Skeletal muscle satellite cell (primary cell): ENCODE measurements at regions not wholly inside any gene's neighbourhood (a gene's known extent, or its start where the extent isn't known, plus 50 kb on each side); places are given as distances from the start of the nearest gene placed in this dataset.

Experiments
- H3K27me3 ChIP-seq: 2 replicates; pipeline ENCODE4 v1.7.0; 2013; ENCODE audit warnings: low read length; ENCODE audit not compliant: control insufficient read depth, insufficient read depth
- H3K36me3 ChIP-seq: 2 replicates; pipeline ENCODE4 v1.7.0; 2013; ENCODE audit warnings: mild to moderate bottlenecking, control low read depth, low read length; ENCODE audit not compliant: insufficient read depth
- H3K4me1 ChIP-seq: 2 replicates; pipeline ENCODE4 v1.7.0; 2013; ENCODE audit warnings: low read length; ENCODE audit not compliant: control insufficient read depth, insufficient read depth
- H3K4me2 ChIP-seq: 2 replicates; pipeline ENCODE4 v1.7.0; 2013; ENCODE audit warnings: mild to moderate bottlenecking, low read length
- H3K4me3 ChIP-seq: 2 replicates; pipeline ENCODE4 v1.7.0; 2013; ENCODE audit warnings: low read length
- H3K9ac ChIP-seq: 2 replicates; pipeline ENCODE4 v1.7.0; 2013; ENCODE audit warnings: mild to moderate bottlenecking, low read depth, low read length, moderate library complexity
- H3K9me3 ChIP-seq: replicated peaks from 2 replicates; pipeline ENCODE4 v1.7.0; 2013; ENCODE audit warnings: mild to moderate bottlenecking, control low read depth, low read length

DNA sequence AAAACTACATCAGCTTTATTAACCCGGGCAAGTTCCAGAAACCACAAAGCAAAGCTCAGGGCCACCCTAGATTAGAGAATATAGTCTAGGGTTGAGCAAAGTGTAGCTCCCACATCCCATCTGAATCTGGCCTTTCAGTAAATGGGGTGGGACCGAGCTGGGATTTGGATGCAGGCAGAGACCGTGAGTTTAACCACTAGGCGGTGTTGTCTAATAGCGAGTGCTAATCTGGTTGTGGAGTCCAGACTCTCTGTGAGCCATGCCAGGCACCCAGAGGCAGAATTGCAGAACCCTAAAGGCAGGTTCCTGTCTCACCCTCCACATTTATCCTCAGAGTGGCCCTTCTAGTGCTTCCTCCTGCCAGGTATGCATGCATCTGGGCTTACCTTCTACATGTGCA lies 435.9 kb downstream of the TSN start:
- no peak overlapping the region for H3K4me3 ChIP-seq
- no peak overlapping the region for H3K4me2 ChIP-seq

DNA sequence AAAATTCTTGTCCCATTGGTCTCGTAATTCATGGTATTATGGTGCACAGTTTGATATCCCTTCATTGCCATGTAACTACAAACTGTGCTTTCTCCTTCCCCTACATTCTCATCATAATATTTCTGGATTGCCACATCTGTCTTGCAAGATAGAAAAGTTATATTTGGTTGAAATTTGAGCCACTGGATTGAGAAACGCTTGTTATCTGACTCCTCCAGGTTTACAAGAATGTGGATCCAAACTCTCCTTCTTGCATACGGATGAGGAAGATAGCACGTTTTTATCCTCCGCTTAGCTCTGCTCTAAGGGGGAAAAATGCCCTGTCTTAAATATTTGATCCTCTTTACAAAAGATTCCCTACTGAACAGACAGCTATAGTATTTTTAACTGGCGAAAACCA lies 438.2 kb downstream of the TSN start:
- H3K4me3 ChIP-seq, result no peak overlapping the region
- no peaks in the 10 kb centered on the region for H3K36me3 ChIP-seq
- no peak overlapping the region for H3K9ac ChIP-seq
- no peaks in the 10 kb centered on the region for H3K27me3 ChIP-seq
- no peak overlapping the region for H3K4me2 ChIP-seq
- H3K4me1 ChIP-seq, result no peaks in the 10 kb centered on the region
- no peaks in the 10 kb centered on the region for H3K9me3 ChIP-seq

More for the DNA sequence above, 435.9 kb downstream of the TSN start:
- Histone ChIP-seq H3K27me3 (no peaks in the 10 kb centered on the region), H3K9me3 (no peaks in the 10 kb centered on the region), H3K9ac (no peak overlapping the region), H3K4me1 (no peaks in the 10 kb centered on the region), H3K36me3 (no peaks in the 10 kb centered on the region)

DNA sequence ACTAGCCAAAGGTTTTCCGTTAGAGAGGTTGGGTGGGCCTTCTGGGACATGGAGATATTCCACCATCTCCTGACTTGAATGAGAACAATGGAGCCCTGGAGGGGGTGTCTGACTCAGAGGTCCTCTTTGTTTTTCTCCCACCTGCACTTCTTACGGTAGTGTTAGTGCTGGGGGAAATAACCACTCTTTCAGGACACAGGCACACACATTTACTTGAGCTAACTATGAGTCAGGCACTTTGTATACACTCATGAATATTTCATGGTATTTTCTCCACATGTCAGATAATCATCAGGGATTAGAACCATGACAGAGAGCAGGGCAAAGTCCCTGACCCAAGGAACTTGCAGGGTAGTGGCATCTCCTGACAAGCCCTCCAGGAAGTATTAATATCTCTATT lies 439.1 kb downstream of the TSN start:
- H3K4me3 ChIP-seq, result no peak overlapping the region
- no peaks in the 10 kb centered on the region for H3K4me1 ChIP-seq
- H3K4me2 ChIP-seq, result no peak overlapping the region
- H3K27me3 ChIP-seq, result no peaks in the 10 kb centered on the region
- H3K9me3 ChIP-seq, result no peaks in the 10 kb centered on the region
- no peaks in the 10 kb centered on the region for H3K36me3 ChIP-seq
- no peak overlapping the region for H3K9ac ChIP-seq

DNA sequence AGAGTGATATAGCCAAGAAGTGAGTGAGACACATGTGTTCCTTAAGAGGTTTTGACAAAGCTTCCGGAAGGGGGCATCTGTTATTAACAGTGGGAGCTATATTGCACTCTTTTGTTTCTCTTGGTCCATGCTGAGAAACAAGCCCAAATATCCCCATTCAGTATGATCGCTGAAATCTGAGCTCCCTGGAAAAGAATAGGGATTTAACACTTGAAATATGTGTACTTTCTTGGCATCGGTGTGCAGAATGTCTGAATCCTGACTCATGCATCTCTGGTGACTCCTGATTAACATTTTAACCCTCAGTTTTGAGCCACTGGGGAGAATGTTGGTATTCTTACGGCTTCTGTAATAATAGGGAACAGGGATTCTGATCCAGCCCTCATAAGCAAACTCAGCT lies 448.1 kb downstream of the TSN start:
- Histone ChIP-seq H3K36me3 (no peaks in the 10 kb centered on the region), H3K4me2 (no peak overlapping the region)

DNA sequence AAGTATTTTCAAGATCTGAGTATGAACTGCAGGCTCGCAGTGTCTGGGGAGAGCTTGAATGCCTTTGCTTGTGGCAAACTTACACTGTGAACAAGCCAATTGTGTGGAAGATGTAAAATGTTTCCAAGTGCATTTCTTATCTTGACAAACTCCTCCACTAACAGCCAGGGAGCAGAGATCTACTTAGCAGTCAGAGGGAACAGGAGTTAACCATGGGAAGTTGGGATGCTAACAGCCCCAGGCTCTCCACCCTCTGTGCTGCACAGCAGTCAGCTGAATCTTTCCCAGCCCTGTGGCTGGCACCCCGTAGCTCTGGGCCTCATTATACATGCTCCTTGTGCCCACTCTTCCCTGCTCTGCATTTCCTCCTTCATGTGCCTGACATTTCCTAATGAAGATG lies 450.2 kb downstream of the TSN start:
- Histone ChIP-seq H3K4me2 (no peak overlapping the region), H3K36me3 (no peaks in the 10 kb centered on the region), H3K4me1 (no peaks in the 10 kb centered on the region), H3K9ac (no peak overlapping the region), H3K4me3 (no peak overlapping the region), H3K9me3 (no peaks in the 10 kb centered on the region), H3K27me3 (no peaks in the 10 kb centered on the region)

More for the DNA sequence above, 448.1 kb downstream of the TSN start:
- H3K9me3 ChIP-seq, result no peaks in the 10 kb centered on the region
- no peak overlapping the region for H3K4me3 ChIP-seq
- H3K27me3 ChIP-seq, result no peaks in the 10 kb centered on the region
- no peaks in the 10 kb centered on the region for H3K4me1 ChIP-seq
- no peak overlapping the region for H3K9ac ChIP-seq

DNA sequence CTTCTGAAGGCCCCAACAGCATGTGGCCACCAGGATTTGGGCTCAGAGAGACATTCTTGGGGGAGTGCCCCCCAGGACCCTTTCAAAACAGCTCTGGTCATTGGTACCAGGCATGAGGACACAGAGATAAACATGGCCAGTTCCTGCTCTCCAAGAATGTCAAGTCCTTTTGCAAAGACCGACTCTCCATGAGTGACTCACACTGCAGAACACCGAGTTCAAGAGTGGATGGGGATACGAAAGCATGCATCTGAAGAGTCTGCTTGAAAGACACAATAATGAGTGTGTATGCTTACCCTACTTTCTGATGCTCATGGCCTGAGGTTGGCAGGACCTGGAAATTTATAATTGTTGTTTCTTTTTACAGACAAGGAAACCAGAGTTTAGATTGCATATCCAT lies 450.6 kb downstream of the TSN start:
- no peaks in the 10 kb centered on the region for H3K4me1 ChIP-seq
- H3K36me3 ChIP-seq, result no peaks in the 10 kb centered on the region
- no peaks in the 10 kb centered on the region for H3K27me3 ChIP-seq
- H3K9me3 ChIP-seq, result no peaks in the 10 kb centered on the region
- no peak overlapping the region for H3K4me2 ChIP-seq
- no peak overlapping the region for H3K9ac ChIP-seq
- H3K4me3 ChIP-seq, result no peak overlapping the region

DNA sequence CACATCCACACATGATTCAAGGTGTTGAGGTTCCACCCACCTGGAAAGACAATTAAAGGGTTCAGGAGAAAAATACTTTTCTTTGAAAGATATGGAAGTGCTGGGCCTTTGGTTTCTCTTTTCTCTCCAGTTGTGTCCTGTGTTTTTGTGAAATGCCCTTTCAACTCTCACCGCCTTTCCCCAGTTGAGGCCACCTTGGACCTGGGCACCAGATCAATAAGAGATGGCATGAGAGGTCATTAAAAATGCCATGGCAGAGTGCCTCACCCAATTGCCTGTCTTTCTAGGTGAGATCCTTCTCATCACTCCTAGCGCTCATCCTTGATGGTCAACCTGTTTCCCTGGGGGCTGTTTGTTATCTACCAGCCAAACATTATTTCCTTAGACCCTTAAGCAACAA lies 453.9 kb downstream of the TSN start:
- H3K4me3 ChIP-seq, result no peak overlapping the region
- H3K4me1 ChIP-seq, result no peaks in the 10 kb centered on the region
- no peak overlapping the region for H3K9ac ChIP-seq
- no peak overlapping the region for H3K4me2 ChIP-seq
- no peaks in the 10 kb centered on the region for H3K27me3 ChIP-seq
- H3K36me3 ChIP-seq, result no peaks in the 10 kb centered on the region
- H3K9me3 ChIP-seq, result no peaks in the 10 kb centered on the region

DNA sequence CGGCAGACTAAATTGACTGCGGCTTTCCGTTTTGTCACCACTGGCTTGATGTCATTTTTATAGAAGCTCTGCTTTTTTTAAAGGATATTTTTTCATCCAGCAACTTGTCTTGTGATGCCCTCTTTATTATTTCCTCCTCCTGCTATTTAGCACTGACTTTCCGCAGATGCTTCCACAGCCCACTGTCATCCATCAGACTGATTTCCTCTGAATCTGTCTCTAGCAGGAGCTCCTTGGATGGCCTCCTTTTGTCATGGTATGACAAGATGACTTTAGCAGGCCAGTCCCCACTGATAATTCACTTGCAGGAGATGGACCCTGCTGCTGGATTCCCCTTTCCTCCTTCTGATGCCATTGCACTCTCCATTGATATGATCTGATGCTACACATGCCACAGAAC lies 454.6 kb downstream of the TSN start:
- Histone ChIP-seq H3K4me1 (no peaks in the 10 kb centered on the region), H3K4me2 (no peak overlapping the region), H3K9ac (no peak overlapping the region), H3K36me3 (no peaks in the 10 kb centered on the region), H3K4me3 (no peak overlapping the region), H3K9me3 (no peaks in the 10 kb centered on the region), H3K27me3 (no peaks in the 10 kb centered on the region)

DNA sequence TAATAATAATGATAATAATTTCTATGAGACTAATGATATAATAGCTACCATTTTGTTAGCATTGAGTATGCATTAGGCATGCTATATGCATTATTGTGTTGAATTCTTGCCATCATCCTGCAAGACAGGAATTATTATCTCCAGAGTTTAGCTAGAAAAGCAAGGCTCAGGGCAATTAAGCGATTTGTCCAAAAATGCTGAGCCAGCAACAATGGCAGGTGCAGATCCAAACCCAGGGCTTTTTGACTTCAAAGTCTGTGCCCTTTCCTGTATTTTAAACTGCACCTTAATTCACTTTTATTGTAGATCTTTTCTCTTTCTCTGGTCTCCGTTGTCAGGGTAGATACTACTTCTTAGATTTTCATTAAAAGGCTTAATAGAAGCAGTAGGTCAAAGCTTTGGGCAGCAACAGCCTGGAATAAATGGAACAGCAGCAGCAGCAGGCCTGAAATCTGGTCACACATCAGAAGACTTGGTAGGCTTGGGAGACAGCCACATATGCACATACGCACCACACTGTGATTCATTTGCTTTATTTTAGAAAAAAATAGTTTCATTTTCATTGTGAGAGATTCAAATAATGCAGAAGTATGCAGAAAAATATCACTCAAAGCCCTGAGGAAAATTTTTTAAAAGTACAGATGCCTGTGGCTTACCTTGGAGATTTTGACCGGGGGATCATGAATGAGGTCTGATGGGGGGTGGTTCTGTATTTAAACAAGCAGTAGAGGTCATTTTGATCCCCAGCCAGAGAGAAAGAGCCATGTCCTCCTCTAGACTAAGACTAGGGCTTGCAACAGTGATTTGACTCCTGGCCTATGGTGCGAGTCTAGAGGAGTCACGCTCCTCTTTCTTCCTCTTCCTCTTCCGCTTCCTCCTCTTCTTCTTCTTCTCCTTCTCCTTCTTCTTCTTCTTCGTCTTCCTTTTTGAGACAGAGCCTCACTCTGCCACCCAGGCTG lies 455.7 kb downstream of the TSN start:
- H3K9ac ChIP-seq, result no peak overlapping the region
- H3K27me3 ChIP-seq, result no peaks in the 10 kb centered on the region

DNA sequence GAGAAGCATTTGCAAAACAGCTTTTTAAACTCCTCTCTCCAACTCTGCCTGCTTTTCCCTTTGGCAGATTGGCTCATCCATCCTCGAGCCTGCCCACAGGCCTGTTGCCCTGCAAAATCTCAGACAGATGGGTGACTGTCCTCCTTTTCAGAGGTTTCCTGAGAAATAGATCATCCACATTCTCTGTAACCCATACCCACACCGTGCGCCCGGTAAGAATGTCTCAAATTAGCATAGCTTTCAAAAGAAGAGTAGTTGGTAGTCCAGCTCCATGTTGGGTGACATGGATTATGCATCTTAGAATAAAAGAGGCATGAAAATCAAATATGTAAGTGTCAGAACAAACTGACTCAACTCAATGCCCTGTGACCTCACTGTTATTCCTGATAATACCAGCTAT lies 457.9 kb downstream of the TSN start:
- Histone ChIP-seq H3K9ac (no peak overlapping the region), H3K4me3 (no peak overlapping the region), H3K27me3 (no peaks in the 10 kb centered on the region), H3K36me3 (no peaks in the 10 kb centered on the region), H3K4me1 (no peaks in the 10 kb centered on the region), H3K4me2 (no peak overlapping the region), H3K9me3 (no peaks in the 10 kb centered on the region)

More for the DNA sequence above, 455.7 kb downstream of the TSN start:
- Histone ChIP-seq H3K36me3 (no peaks in the 10 kb centered on the region), H3K9me3 (no peaks in the 10 kb centered on the region), H3K4me2 (no peak overlapping the region), H3K4me3 (no peak overlapping the region), H3K4me1 (no peaks in the 10 kb centered on the region)

DNA sequence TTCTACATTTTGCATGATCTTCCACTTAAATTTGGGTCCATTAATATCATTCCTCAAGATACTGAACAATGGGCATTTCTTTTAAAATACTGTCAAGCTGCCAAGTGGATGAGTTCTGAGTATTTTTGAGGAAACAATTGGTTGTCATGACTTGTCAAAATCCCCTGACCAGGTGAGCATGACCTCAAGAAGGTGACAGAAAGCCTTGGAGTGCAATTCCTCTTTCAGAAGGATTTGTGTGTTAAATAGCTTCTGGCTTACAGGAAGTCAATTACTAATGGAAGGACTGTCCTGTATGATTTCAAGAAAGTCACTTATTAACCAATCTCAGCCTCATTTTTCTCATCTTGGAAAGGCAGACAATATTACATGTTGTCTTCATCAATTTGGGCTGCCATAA lies 460.6 kb downstream of the TSN start:
- no peak overlapping the region for H3K9ac ChIP-seq
- no peak overlapping the region for H3K4me2 ChIP-seq
- no peaks in the 10 kb centered on the region for H3K36me3 ChIP-seq
- H3K4me3 ChIP-seq, result no peak overlapping the region
- H3K4me1 ChIP-seq, result no peaks in the 10 kb centered on the region
- no peaks in the 10 kb centered on the region for H3K9me3 ChIP-seq
- H3K27me3 ChIP-seq, result no peaks in the 10 kb centered on the region

DNA sequence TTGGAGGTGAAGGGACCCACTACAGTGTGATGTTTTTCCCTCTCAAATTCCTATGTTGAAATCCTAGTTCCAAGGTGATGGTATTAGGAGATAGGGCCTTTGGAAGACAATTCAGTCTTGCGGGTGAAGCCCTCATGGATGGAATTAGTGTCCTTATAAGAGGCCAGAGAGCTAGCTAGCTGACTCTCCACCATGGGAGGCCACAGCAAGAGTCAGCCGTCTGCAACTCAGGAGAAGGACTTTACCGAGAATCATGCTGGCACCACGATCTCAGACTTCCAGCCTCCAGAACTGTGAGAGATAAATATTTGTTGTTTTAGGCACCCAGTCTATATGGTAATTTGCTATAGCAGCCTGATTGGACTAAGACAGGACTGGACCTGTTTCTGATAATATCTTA lies 461.4 kb downstream of the TSN start:
- Histone ChIP-seq H3K9me3 (no peaks in the 10 kb centered on the region), H3K4me1 (no peaks in the 10 kb centered on the region), H3K4me3 (no peak overlapping the region), H3K4me2 (no peak overlapping the region), H3K27me3 (no peaks in the 10 kb centered on the region), H3K36me3 (no peaks in the 10 kb centered on the region), H3K9ac (no peak overlapping the region)
